ENCODE measurements at regions not wholly inside any gene's neighbourhood (a gene's known extent, or its start where the extent isn't known, plus 50 kb on each side); places are given as distances from the start of the nearest gene placed in this dataset.

DNA sequence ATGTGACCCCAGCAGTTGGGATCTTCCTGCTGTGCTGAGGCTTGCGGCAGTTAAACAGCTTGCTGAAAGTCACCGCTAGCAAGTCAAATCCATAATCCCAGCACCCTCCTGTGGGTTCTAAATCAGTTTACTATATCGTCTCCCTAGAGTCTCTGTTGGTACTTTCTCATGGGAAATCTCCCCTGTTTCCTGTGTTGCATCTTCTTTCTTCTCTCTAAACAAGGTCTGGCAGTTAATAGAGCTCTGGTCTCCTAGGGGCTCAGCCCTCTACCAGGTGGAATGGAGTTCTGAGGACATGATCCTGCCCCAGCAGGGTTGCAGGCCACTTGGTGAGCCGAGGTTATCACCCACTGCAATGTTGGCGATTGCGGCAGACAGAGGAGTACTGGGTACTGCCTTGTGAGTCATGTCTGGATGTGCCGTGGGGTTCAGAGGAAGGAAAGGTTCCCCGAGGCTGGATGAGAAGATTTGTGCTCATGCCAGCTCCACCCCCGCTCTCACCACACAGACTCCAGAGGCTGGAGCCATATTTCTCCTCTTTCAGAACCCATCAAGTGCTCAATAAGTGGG is 59.4 kb upstream of the SIX2 start:
- TF ChIP-seq, protein P1, sequence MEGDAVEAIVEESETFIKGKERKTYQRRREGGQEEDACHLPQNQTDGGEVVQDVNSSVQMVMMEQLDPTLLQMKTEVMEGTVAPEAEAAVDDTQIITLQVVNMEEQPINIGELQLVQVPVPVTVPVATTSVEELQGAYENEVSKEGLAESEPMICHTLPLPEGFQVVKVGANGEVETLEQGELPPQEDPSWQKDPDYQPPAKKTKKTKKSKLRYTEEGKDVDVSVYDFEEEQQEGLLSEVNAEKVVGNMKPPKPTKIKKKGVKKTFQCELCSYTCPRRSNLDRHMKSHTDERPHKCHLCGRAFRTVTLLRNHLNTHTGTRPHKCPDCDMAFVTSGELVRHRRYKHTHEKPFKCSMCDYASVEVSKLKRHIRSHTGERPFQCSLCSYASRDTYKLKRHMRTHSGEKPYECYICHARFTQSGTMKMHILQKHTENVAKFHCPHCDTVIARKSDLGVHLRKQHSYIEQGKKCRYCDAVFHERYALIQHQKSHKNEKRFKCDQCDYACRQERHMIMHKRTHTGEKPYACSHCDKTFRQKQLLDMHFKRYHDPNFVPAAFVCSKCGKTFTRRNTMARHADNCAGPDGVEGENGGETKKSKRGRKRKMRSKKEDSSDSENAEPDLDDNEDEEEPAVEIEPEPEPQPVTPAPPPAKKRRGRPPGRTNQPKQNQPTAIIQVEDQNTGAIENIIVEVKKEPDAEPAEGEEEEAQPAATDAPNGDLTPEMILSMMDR (optimal IDR thresholded peaks at IDR 0.05 in 1 of 3, IDR thresholded peaks at IDR 0.05 in 1 of 3, conservative IDR thresholded peaks at IDR 0.05 in 1 of 3; ENCODE audit: extremely low read depth in 1 of 3, insufficient read depth in 2 of 3, low read length in 3 of 3) = no peak
- no peak for TF ChIP-seq EZH2 (IDR thresholded peaks at IDR 0.05; ENCODE audit: low read length)

Data from keratinocyte (primary cell).